T-helper 1 cell (primary cell): ENCODE measurements at regions not wholly inside any gene's neighbourhood (a gene's known extent, or its start where the extent isn't known, plus 50 kb on each side); places are given as distances from the start of the nearest gene placed in this dataset.

Experiments used
- DNase-seq, 5 donors: peaks; one replicate each; pipeline ENCODE4 v3.0.0-alpha.2; 2012 to 2020

DNA sequence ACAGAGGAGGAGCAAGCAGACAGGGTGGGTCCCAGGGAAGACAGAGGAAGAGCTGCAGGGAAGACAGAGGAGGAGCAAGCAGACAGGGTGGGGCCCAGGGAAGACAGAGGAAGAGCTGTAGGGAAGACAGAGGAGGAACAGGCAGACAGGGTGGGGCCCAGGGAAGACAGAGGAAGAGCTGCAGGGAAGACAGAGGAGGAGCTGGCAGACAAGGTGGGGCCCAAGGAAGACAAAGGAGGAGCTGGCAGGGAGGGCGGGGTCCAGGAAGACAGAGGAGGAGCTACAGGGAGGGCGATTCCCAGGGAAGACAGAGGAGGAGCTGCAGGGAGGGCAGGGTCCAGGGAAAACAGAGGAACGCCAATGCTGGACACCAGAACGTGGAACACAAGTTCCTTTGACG lies 66.5 kb downstream of the PLXNA1 start:
- no peak for DNase-seq

GRCh38 chr3:127050733-127051132 lies 67.8 kb downstream of the PLXNA1 start:
- DNase-seq, result no peak

GRCh38 chr3:127052121-127052561 lies 69.2 kb downstream of the PLXNA1 start:
- DNase-seq, result no peak

GRCh38 chr3:127053026-127053425 lies 70.1 kb downstream of the PLXNA1 start:
- DNase-seq, result no peak

DNA sequence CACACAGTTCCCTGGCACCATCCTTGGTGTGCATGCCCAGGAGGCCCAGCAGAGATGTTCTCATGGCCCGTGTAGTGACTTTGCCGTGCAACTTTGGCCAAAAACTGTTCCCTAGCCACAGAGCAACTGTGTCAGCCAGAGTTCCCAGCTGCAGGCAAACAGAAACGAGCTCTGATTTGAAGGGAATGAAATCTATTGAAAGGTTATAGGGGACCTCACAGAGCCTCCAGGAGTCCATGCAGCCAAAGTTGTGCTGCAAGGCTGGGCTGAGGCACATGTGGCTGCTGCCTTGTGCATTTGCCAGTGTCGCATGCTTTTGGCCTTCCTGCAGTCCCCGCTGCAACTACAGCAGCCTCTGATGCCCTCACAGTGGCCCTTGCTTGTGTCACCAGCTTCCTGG lies 70.5 kb downstream of the PLXNA1 start:
- DNase-seq, result no peak

DNA sequence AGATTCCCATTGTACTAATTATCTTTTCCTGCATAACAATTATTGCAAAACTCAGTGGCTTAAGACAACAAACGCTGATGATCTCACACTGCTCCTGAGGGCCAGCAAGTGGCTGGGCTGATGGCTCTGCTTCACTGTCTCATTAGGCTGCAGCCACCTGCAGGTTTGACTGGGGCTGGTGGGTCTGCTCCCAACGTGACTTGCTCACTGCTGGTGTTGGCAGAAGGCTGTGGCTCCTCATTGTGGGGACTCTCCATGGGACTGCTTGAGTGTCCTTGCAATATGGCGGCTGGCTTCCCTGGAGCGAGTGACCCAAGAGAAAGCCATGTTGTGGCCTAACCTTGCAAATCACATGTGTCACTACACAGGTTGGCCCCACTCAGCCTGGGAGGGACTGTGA lies 71.1 kb downstream of the PLXNA1 start:
- no peak for DNase-seq

- DNase-seq, result no peak
Observed at GRCh38 chr3:127056281-127056680, 73.4 kb downstream of the PLXNA1 start.

DNA sequence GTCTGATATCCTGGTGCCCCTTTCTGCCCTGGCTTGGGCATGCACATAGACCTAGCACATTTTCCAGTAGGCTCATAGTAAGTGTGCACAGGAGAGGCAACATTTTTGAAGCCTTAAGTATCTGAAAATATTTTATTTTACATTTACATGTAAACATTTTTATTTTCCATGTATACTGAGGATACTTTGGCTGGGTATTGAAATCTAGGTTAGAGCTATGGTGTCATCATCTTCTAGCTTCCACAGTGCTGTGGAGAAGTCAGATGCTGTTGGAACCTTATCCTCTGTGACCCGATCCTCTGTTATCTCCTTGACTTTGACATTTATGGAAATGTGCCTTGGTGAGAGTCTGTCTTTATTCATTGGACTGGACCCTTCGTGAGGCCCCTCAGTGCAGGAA lies 74.1 kb downstream of the PLXNA1 start:
- DNase-seq, result no peak

GRCh38 chr3:127059072-127059471 lies 76.2 kb downstream of the PLXNA1 start:
- DNase-seq, result no peak

DNA sequence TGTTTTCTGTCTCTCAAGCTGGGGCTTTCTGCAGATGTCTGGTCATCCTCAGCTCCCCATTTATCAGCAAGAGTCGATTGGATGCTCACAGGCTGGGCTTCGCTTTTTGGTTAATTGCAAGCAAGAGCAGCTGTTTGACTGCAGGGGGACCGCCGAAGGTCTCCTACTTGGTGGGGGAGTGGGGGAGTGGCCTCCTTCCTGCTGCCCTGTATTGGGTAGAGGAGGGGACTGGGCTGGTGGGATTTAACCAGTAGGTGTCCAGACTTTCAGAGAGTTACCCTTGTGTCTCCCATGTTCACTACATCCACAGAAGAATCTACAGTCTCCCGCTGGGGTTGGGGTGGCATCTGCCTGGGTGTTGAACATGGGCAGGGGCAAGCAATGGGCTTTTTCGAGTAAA lies 78.7 kb downstream of the PLXNA1 start:
- no peak for DNase-seq

DNA sequence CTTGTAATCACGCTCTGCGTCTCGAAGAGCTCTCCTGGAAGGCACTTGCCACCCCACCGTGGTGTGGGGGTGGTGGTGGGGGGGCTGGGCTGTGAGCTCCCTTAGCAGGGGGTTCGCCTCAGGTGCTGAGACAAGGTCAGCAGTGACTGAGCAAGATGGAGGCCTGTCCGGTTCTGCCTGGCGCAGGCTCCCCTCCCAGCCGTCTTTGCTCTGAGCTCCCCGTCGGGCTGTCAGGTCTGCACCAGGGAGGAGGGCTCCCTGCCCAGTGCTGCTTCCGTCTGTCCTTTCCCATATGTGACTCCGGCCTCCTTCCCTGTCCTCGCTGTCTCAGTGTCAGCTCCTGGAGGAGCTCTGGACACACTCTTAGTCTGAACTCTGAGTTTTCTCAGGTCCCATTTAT lies 80.0 kb downstream of the PLXNA1 start:
- no peak for DNase-seq

DNA sequence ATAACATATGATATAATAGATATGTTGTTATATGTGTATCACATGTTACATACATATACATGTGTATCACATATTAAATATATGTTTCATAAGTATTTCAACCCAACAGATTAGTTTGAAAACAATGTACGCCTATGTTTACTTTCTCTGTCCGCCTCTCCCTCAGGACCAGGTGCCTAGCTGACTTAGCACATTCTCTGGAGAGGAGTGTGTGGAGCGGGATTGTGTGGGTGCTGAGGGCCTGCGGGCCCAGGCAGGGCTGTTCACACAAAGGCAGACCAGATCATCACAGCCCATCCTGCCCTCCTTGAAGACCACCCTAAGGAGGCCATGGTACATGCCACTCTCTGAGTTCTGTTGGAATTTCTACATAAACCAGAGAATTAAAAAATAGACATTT lies 81.0 kb downstream of the PLXNA1 start:
- DNase-seq, result no peak

DNA sequence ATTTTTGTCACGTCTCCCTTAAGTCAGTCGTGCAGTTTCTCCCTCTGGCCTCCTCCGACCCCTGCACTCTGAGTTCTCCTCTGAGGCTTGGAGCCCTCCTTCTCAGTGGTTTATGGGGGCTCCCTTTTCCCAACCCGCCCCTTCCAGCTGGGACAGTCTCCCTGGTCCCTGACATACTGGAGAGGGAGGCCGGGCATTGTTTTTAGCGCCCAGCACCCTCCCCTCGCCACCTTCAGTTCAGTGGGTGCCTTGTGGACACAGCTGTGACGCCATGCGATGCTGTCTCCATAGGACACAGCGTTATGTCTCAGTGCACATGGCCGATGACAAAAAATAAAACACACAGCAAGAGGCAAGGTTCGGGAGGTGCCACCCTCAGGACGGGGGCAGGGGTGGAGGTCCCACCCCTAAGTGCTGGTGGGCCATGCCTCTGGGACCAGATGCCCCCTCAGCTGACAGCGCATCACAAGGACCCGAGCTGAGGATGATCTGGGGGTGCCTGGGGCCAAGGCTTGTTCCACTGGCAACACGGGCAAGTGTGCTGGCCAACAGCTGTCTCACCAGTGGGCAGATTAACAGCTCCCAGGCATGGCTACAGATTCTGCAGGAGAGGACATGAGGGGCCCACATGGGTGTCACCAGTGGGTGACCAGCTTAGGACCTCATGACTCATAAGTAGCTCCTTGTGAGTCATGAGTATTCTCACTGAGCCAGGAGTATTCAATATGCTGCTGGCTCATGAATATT lies 81.6 kb downstream of the PLXNA1 start:
- DNase-seq, result no peak

DNA sequence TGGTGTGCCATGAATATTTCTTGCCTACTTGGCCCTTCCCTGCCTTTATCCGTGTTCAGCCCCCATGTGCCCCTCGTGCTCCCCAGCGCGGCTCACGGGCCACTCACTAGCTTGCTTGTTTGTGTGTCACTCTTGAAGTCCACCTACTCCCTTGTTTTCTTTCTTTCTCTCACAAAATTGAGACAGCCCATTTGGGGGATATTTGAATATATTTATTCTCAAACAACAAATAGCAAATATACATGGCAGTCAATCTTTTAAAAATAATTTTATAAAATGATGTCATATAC lies 82.2 kb downstream of the PLXNA1 start:
- no peak for DNase-seq

- no peak for DNase-seq
Observed at GRCh38 chr3:127065561-127066290, 82.8 kb downstream of the PLXNA1 start.

DNA sequence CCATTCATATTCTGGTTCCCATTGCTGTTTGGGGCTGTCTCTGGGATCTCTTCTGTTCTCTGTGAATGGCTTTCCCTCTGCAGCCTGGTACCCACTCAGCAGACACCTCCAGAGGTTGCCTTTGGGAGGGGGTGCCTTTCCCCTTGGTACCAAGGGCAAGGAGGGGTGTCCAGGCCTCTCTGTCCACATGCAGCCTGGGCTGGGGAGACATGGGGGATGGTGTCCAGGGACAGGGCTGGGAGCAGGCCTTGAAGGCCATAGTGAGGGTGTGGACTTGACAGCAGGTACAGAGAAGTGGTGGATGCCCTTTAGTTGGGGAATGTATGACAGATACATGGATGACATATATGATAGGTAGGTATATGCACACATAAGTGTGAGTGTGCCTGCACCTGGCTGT lies 83.7 kb downstream of the PLXNA1 start:
- no peak for DNase-seq

DNA sequence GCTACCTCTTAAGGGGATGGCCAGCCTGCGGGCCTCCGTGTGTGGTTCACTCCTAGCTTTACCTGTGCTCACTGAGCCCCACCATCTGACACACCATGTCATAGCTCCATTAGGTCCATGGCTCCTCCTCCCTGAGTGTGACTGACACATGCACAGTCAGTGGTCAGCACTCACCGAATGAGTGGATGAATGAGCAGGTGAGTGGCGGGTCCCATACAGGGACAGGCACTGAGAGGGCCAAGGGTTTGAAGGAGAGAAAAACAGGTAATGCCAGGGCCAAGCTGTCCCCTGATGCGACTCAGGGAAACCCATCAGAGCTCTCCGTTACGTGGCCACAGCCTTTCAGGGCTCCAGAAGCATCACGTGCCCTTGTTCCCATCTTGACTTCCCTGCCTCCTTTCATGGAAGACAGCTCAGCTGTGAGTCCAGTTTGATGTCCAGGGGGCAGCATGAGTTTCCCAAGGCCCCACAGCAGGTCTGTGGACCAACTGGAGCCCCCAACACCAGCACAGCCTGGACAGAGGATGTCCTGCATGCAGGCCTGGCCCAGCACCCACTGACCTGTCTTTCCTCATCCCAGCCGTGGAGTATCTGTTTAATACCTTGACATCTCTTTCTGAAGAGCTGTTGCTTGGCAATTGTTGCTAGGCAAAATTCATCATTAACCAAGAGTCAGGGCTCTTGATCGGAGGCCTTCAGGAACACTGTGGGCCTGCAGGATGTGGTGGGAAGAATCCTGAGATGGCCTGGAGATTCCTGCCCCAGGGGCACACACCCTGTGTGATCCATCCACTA lies 84.4 kb downstream of the PLXNA1 start:
- DNase-seq, result no peak

GRCh38 chr3:127068111-127068810 lies 85.3 kb downstream of the PLXNA1 start:
- DNase-seq, result no peak

GRCh38 chr3:127068871-127069270 lies 86.0 kb downstream of the PLXNA1 start:
- no peak for DNase-seq

DNA sequence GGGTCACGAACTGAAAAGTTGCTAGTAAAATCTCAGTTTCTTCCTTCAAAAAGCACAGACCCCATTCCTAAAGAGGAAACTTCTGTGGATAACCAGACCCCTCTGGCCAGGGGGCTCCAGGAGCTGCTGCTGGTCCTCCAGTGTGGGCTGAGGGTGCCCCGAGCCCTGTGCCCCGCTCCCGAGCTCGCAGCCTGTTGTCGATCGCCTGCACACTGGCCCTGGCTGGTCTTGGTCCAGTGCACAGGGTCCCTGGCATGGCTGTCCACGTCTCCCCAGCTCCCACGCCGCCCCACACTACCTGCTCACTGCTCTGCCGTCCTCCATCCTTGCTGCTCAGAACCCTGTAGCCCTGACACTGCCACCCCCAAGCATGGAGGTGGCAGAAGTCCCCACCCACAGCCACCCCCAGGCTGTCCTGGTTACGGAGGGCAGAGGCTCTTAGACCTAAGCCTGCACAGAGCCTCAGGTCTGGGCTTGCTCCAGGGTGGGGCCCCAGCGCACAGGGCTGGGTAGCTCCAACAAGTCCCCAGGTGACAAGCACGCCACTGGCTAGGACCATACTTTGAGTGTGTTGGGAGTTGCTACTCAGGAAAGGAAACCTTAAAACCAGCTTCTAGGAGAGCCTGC lies 87.0 kb downstream of the PLXNA1 start:
- no peak for DNase-seq

GRCh38 chr3:127070776-127071175 lies 87.9 kb downstream of the PLXNA1 start:
- DNase-seq, result no peak

DNA sequence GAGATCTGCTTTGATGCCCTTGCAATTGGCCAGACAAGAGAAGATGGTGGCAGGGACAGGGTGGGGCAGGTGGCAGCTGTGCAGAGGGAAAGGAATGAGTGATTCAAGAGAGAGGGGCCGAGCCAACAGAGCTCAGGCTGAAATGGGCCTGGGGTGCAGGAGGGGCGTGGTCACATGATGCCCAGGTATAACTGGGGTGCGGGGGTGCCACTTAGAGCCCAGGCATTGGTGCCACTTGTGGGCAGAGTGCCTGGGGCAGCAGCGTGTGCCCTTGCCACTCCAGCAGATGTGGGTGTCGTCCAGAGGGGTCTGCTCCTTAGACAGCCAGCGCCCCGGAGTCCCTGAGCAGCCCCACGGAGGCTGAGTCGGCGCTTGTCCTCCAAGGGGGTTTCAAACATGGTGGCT lies 88.7 kb downstream of the PLXNA1 start:
- DNase-seq, result no peak
